ENCODE measurements at regions not wholly inside any gene's neighbourhood (a gene's known extent, or its start where the extent isn't known, plus 50 kb on each side); places are given as distances from the start of the nearest gene placed in this dataset.
"Not testable (repeated sequence)": the region's sequence is repeated elsewhere in the genome, so short reads cannot be mapped to it uniquely, and the experiment has no call there.

DNA sequence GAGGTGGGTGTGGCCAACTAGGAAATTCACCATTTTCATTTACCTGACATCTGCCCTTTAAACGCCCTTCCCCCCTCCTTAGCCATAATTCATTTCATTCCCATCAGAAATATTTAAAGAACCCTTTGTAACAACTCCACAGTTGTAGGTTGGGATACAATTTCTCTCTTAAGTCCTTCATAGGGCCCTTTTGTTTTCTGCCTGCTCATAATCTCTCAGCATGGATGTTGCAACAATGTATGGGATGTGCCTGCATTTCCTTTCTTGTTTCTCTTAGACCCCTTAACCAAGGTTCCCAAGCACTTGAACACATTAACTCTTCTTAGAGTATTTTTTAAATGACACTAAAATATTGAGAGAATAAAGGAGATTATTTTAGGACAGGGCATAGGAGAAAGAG lies 51.7 kb upstream of the MYO10 start:
- H3K27me3 ChIP-seq (replicated peaks; ENCODE audit: control insufficient read depth, insufficient read depth, low read length), result no peaks in the 10 kb centered on the region
- no peaks in the 10 kb centered on the region for H3K36me3 ChIP-seq (ENCODE audit: control insufficient read depth, insufficient read depth, low read length)
- DNase-seq (ENCODE audit: extremely low read depth, insufficient read length), result no peak
- no peak overlapping the region for H3K4me3 ChIP-seq (replicated peaks; ENCODE audit: low read depth, low read length)
- TF ChIP-seq CTCF (IDR thresholded peaks at IDR 0.05; ENCODE audit: insufficient read depth, low read length, poor library complexity, severe bottlenecking), result no peak

DNA sequence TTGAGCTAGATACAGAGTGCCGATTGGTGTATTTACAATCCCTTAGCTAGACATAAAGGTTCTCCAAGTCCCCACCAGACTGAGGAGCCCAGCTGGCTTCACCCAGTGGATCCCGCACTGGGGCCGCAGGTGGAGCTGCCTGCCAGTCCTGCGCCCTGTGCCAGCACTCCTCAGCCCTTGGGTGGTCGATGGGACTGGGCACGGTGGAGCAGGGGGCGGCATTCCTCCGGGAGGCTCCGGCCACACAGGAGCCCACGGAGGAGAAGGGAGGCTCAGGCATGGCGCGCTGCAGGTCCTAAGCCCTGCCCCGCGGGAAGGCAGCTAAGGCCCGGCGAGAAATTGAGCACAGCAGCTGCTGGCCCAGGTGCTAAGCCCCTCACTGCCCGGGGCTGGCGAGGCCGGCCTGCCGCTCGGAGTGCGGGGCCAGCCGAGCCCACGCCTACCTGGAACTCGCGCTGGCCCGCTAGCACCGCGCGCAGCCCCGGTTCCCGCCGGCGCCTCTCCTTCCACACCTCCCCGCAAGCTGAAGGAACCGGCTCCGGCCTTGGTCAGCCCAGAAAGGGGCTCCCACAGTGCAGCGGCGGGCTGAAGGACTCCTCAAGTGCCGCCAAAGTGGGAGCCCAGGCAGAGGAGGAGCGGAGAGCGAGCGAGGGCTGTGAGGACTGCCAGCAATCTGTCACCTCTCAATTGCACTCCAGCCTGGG lies 54.9 kb upstream of the MYO10 start:
- H3K36me3 ChIP-seq (ENCODE audit: control insufficient read depth, insufficient read depth, low read length); H3K27me3 ChIP-seq (replicated peaks; ENCODE audit: control insufficient read depth, insufficient read depth, low read length); H3K4me3 ChIP-seq (replicated peaks; ENCODE audit: low read depth, low read length); DNase-seq (ENCODE audit: extremely low read depth, insufficient read length): not testable (repeated sequence)

GRCh38 chr5:16992006-16992405 lies 55.9 kb upstream of the MYO10 start:
- Histone ChIP-seq H3K4me3 (replicated peaks; ENCODE audit: low read depth, low read length) (no peak overlapping the region), H3K27me3 (replicated peaks; ENCODE audit: control insufficient read depth, insufficient read depth, low read length) (no peaks in the 10 kb centered on the region), H3K36me3 (ENCODE audit: control insufficient read depth, insufficient read depth, low read length) (no peaks in the 10 kb centered on the region)
- no peak for TF ChIP-seq CTCF (IDR thresholded peaks at IDR 0.05; ENCODE audit: insufficient read depth, low read length, poor library complexity, severe bottlenecking)
- no peak for DNase-seq (ENCODE audit: extremely low read depth, insufficient read length)

GRCh38 chr5:16992444-16992843 lies 56.4 kb upstream of the MYO10 start:
- H3K4me3 ChIP-seq (replicated peaks; ENCODE audit: low read depth, low read length), result no peak overlapping the region

GRCh38 chr5:16994565-16994964 lies 58.5 kb upstream of the MYO10 start:
- DNase-seq (ENCODE audit: extremely low read depth, insufficient read length), result no peak

More at GRCh38 chr5:16992444-16992843, 56.4 kb upstream of the MYO10 start:
- DNase-seq (ENCODE audit: extremely low read depth, insufficient read length), result no peak
- TF ChIP-seq CTCF (IDR thresholded peaks at IDR 0.05; ENCODE audit: insufficient read depth, low read length, poor library complexity, severe bottlenecking), result no peak
- Histone ChIP-seq H3K27me3 (replicated peaks; ENCODE audit: control insufficient read depth, insufficient read depth, low read length) (no peaks in the 10 kb centered on the region), H3K36me3 (ENCODE audit: control insufficient read depth, insufficient read depth, low read length) (no peaks in the 10 kb centered on the region)

DNA sequence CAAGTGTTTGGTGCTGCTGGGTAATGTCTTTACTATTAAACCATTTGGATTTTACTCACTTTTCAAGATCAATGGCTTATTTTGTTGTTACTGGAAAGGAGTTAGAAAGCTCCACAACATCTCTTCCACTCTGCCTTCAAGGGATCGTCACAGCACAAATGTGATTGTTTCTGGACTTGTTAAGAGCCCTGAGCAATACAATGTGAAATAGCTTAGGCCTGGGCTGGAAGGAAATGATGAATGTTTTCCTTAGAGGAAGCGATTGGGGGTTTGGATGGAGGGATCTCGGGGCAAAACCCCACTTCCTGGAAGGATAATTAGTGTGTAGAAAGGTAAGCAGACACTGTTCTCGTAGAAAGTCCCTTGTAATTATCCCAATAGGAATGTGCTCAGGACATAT lies 59.3 kb upstream of the MYO10 start:
- Histone ChIP-seq H3K36me3 (ENCODE audit: control insufficient read depth, insufficient read depth, low read length) (no peaks in the 10 kb centered on the region), H3K27me3 (replicated peaks; ENCODE audit: control insufficient read depth, insufficient read depth, low read length) (no peaks in the 10 kb centered on the region), H3K4me3 (replicated peaks; ENCODE audit: low read depth, low read length) (no peak overlapping the region)
- DNase-seq (ENCODE audit: extremely low read depth, insufficient read length), result no peak
- TF ChIP-seq CTCF (IDR thresholded peaks at IDR 0.05; ENCODE audit: insufficient read depth, low read length, poor library complexity, severe bottlenecking), result no peak

More at GRCh38 chr5:16994565-16994964, 58.5 kb upstream of the MYO10 start:
- Histone ChIP-seq H3K4me3 (replicated peaks; ENCODE audit: low read depth, low read length) (no peak overlapping the region), H3K27me3 (replicated peaks; ENCODE audit: control insufficient read depth, insufficient read depth, low read length) (no peaks in the 10 kb centered on the region), H3K36me3 (ENCODE audit: control insufficient read depth, insufficient read depth, low read length) (no peaks in the 10 kb centered on the region)
- TF ChIP-seq CTCF (IDR thresholded peaks at IDR 0.05; ENCODE audit: insufficient read depth, low read length, poor library complexity, severe bottlenecking), result no peak
